ENCODE measurements at regions not wholly inside any gene's neighbourhood (a gene's known extent, or its start where the extent isn't known, plus 50 kb on each side); places are given as distances from the start of the nearest gene placed in this dataset.
"Not testable (repeated sequence)": the region's sequence is repeated elsewhere in the genome, so short reads cannot be mapped to it uniquely, and the experiment has no call there.

GRCh38 chr21:35796844-35797243 is 263.5 kb downstream of the SETD4 start:
- ATAC-seq (no peak), DNase-seq (no peak)
- WGBS: 28% methylated on average over 2 of the region's 2 CpGs
- Histone ChIP-seq H3K27ac (ENCODE audit: low read length) (no peak overlapping the region), H3K9me3 (ENCODE audit: control insufficient read depth, low read length) (no peaks in the 10 kb centered on the region), H3K4me1 (ENCODE audit: control insufficient read depth, insufficient read depth, low read length) (no peaks in the 10 kb centered on the region), H3K4me3 (ENCODE audit: low read length) (no peak overlapping the region), H3K27me3 (ENCODE audit: control insufficient read depth, insufficient read depth) (no peaks in the 10 kb centered on the region)
- intact Hi-C loops (cut with DNase I): no loop called here

DNA sequence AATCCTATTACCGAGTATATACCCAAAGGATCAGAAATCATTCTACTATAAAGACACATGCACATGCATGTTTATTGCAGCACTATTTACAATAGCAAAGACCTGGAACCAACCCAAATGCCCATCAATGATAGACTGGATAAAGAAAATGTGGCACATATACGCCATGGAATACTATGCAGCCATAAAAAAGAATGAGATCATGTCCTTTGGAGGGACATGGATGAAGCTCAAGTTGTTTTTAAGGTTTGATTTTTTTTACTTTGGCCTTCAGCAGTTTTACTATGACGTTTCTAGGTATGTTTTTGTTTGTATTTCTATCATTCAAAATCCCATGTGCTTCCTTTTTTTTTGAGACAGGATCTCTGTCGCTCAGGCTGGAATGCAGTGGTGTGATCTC is 265.8 kb downstream of the SETD4 start:
- intact Hi-C loops (cut with DNase I); H3K27ac ChIP-seq (ENCODE audit: low read length); ATAC-seq; H3K4me1 ChIP-seq (ENCODE audit: control insufficient read depth, insufficient read depth, low read length); H3K27me3 ChIP-seq (ENCODE audit: control insufficient read depth, insufficient read depth); DNase-seq; H3K9me3 ChIP-seq (ENCODE audit: control insufficient read depth, low read length); H3K4me3 ChIP-seq (ENCODE audit: low read length): not testable (repeated sequence)
- 86% methylated on average over 4 of the region's 4 CpGs for WGBS

- Histone ChIP-seq H3K4me1 (ENCODE audit: control insufficient read depth, insufficient read depth, low read length) (no peaks in the 10 kb centered on the region), H3K27ac (ENCODE audit: low read length) (no peak overlapping the region), H3K4me3 (ENCODE audit: low read length) (no peak overlapping the region), H3K9me3 (ENCODE audit: control insufficient read depth, low read length) (no peaks in the 10 kb centered on the region), H3K27me3 (ENCODE audit: control insufficient read depth, insufficient read depth) (no peaks in the 10 kb centered on the region)
- intact Hi-C loops (cut with DNase I): no loop called here
- WGBS: 85% methylated on average over 5 of the region's 5 CpGs
- DNase-seq: no peak
- ATAC-seq: no peak
These were observed 267.6 kb downstream of the SETD4 start for GRCh38 chr21:35792569-35793305.

GRCh38 chr21:35791541-35792325 is 268.6 kb downstream of the SETD4 start:
- Histone ChIP-seq H3K4me1 (ENCODE audit: control insufficient read depth, insufficient read depth, low read length) (no peaks in the 10 kb centered on the region), H3K27me3 (ENCODE audit: control insufficient read depth, insufficient read depth) (no peaks in the 10 kb centered on the region), H3K4me3 (ENCODE audit: low read length) (no peak overlapping the region), H3K27ac (ENCODE audit: low read length) (no peak overlapping the region), H3K9me3 (ENCODE audit: control insufficient read depth, low read length) (no peaks in the 10 kb centered on the region)
- DNase-seq: no peak
- 83% methylated on average over 10 of the region's 10 CpGs for WGBS
- ATAC-seq: no peak
- intact Hi-C loops (cut with DNase I): no loop called here

DNA sequence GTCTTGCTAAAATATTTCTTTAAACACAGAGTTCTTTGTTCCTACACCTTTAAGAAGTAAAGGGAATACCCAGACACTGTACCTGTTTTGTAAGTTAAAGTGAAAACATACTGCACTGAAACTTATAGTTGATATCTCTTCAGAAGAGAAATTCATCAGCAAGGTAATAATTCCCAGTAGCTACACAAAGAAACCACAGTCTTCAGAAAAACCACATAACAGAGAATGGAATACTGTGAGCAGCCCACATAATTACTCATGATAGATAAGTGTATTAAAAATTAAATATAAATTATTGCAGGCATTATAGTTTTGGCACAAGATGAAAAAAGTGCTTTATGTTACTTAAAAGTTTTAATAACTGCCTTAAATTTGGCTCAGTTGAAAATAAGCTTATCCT is 276.6 kb downstream of the SETD4 start:
- no peak for ATAC-seq
- Histone ChIP-seq H3K9me3 (ENCODE audit: control insufficient read depth, low read length) (no peaks in the 10 kb centered on the region), H3K27ac (ENCODE audit: low read length) (no peak overlapping the region), H3K4me1 (ENCODE audit: control insufficient read depth, insufficient read depth, low read length) (no peaks in the 10 kb centered on the region), H3K4me3 (ENCODE audit: low read length) (no peak overlapping the region), H3K27me3 (ENCODE audit: control insufficient read depth, insufficient read depth) (no peaks in the 10 kb centered on the region)
- intact Hi-C loops (cut with DNase I): no loop called here
- DNase-seq: no peak

- Histone ChIP-seq H3K9me3 (ENCODE audit: control insufficient read depth, low read length) (no peaks in the 10 kb centered on the region), H3K4me1 (ENCODE audit: control insufficient read depth, insufficient read depth, low read length) (no peaks in the 10 kb centered on the region), H3K27me3 (ENCODE audit: control insufficient read depth, insufficient read depth) (no peaks in the 10 kb centered on the region), H3K27ac (ENCODE audit: low read length) (no peak overlapping the region), H3K4me3 (ENCODE audit: low read length) (no peak overlapping the region)
- no peak for ATAC-seq
- DNase-seq: no peak
- intact Hi-C loops (cut with DNase I): no loop called here
These were observed 277.7 kb downstream of the SETD4 start for GRCh38 chr21:35782667-35783066.

- Histone ChIP-seq H3K27ac (ENCODE audit: low read length) (no peak overlapping the region), H3K4me1 (ENCODE audit: control insufficient read depth, insufficient read depth, low read length) (no peaks in the 10 kb centered on the region), H3K27me3 (ENCODE audit: control insufficient read depth, insufficient read depth) (no peaks in the 10 kb centered on the region), H3K9me3 (ENCODE audit: control insufficient read depth, low read length) (no peaks in the 10 kb centered on the region), H3K4me3 (ENCODE audit: low read length) (no peak overlapping the region)
- WGBS: 79% methylated on average over 4 of the region's 4 CpGs
- no peak for DNase-seq
- intact Hi-C loops (cut with DNase I): no loop called here
- no peak for ATAC-seq
These were observed 279.3 kb downstream of the SETD4 start for GRCh38 chr21:35780983-35781382.

DNA sequence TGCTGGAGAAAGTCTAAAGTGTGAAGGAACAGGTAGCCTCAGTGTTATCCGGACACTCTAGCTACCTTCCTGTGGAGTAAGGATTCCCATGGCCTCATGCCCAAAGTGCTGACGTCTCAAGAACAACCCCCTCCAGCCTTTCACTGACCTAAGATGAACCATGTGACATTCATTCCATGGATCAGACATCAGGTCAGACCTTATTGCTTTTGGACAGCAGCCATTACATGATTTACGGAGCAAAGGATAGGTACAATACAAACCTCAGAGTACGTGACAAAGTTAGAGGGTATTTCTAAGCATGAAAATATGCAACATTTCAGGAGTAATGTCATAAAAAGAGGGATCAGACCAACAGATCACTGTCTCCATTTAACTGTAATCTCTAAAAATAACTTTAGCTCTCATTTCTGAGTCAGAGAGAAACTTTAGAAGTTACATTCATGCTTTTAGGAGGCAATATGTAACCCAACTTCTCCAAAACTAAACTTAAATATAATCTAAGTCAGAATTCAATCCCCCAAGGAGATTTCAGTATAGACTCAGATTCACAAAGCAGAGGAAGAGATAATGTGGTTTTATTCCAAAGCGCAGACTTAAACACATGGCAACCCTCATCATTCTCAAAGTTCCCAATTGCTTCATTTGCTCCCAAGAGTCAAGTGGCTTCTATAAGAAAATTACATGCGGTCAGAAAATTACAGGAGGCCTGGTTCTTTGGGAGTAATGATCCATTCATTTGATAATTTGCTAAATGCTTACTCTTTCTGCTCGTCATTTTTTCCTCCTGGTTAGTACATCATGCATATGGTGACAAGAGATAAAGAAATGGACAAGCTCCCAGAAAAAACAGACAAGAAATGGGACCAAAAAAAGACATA is 280.4 kb downstream of the SETD4 start:
- no peak overlapping the region for H3K27ac ChIP-seq (ENCODE audit: low read length)
- no peak for ATAC-seq
- H3K4me1 ChIP-seq (ENCODE audit: control insufficient read depth, insufficient read depth, low read length): no peaks in the 10 kb centered on the region
- no peaks in the 10 kb centered on the region for H3K27me3 ChIP-seq (ENCODE audit: control insufficient read depth, insufficient read depth)
- DNase-seq: no peak
- no peak overlapping the region for H3K4me3 ChIP-seq (ENCODE audit: low read length)
- 44% methylated on average over 7 of the region's 7 CpGs for WGBS
- intact Hi-C loops (cut with DNase I): no loop called here
- H3K9me3 ChIP-seq (ENCODE audit: control insufficient read depth, low read length): no peaks in the 10 kb centered on the region

DNA sequence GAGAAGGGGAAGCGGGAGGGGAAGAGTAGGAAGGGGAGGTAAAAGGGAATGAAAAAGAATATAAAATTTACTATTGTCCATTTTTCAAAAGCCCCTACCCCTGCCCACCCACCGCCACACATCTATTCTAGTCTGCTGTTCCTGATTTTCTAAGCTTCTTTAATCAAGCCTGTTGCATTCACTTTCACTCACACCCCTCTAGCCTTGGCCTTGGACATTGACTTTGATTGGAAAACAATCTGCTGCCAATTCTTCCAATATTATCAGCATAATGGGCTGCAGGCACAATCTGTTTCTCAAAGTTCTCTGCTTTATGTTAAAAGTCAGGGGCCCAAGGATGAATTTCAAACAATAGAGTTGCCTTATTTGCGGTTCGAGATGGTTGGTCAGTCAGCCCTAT is 281.2 kb downstream of the SETD4 start:
- no peaks in the 10 kb centered on the region for H3K9me3 ChIP-seq (ENCODE audit: control insufficient read depth, low read length)
- ATAC-seq (no peak), DNase-seq (no peak)
- intact Hi-C loops (cut with DNase I): no loop called here
- no peaks in the 10 kb centered on the region for H3K27me3 ChIP-seq (ENCODE audit: control insufficient read depth, insufficient read depth)
- 84% methylated on average over 4 of the region's 4 CpGs for WGBS
- H3K27ac ChIP-seq (ENCODE audit: low read length): no peak overlapping the region
- H3K4me1 ChIP-seq (ENCODE audit: control insufficient read depth, insufficient read depth, low read length): no peaks in the 10 kb centered on the region
- no peak overlapping the region for H3K4me3 ChIP-seq (ENCODE audit: low read length)

DNA sequence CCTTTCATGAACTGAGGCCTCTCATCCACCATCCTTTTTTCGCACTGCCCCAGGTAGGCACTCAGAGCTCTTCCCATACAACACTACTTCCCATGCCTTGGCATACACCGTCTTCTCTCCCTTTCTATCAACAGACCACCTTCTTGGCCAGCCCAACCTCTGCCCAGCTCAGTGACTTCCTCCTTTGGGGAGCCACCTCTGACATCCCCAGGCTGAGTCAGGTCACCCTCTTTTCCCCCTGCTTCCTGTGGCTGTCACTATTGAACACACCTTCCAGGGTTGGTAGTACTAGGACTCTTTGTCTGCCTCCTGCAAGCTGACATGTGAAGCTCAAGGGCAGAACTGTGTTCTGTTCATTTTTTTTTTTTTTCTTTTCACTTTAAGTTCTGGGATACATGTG is 283.2 kb downstream of the SETD4 start:
- Histone ChIP-seq H3K9me3 (ENCODE audit: control insufficient read depth, low read length) (no peaks in the 10 kb centered on the region), H3K27ac (ENCODE audit: low read length) (no peak overlapping the region), H3K27me3 (ENCODE audit: control insufficient read depth, insufficient read depth) (no peaks in the 10 kb centered on the region), H3K4me3 (ENCODE audit: low read length) (no peak overlapping the region), H3K4me1 (ENCODE audit: control insufficient read depth, insufficient read depth, low read length) (no peaks in the 10 kb centered on the region)
- DNase-seq: no peak
- intact Hi-C loops (cut with DNase I): no loop called here
- no peak for ATAC-seq
- 92% methylated on average over 2 of the region's 2 CpGs for WGBS
